ENCODE measurements at regions not wholly inside any gene's neighbourhood (a gene's known extent, or its start where the extent isn't known, plus 50 kb on each side); places are given as distances from the start of the nearest gene placed in this dataset.
A peak's percentile ranks its signal among the peaks of the same experiment; 100 is the strongest.

DNA sequence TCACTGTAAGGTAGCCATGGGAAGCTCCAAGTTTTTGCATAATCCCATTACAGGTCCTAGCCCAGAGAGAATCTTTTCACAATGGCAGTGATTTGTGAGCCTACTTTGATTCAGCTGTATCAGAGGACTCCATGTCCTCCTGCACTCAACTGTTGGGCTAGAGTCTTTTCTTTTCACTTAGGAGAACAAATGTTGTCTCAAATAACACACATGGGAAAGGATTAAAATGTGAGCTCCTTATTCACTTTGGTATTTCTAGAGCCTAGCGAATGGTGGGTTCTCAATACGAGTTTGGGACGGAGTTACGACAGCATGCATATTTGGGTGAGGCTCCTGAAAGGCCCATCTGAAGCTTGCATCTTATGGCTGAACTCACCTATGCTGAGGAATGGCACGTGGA is 183.5 kb upstream of the STEAP4 start:
- no peak for DNase-seq (ENCODE audit: low read depth)
- TF ChIP-seq, protein P1, sequence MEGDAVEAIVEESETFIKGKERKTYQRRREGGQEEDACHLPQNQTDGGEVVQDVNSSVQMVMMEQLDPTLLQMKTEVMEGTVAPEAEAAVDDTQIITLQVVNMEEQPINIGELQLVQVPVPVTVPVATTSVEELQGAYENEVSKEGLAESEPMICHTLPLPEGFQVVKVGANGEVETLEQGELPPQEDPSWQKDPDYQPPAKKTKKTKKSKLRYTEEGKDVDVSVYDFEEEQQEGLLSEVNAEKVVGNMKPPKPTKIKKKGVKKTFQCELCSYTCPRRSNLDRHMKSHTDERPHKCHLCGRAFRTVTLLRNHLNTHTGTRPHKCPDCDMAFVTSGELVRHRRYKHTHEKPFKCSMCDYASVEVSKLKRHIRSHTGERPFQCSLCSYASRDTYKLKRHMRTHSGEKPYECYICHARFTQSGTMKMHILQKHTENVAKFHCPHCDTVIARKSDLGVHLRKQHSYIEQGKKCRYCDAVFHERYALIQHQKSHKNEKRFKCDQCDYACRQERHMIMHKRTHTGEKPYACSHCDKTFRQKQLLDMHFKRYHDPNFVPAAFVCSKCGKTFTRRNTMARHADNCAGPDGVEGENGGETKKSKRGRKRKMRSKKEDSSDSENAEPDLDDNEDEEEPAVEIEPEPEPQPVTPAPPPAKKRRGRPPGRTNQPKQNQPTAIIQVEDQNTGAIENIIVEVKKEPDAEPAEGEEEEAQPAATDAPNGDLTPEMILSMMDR (IDR thresholded peaks at IDR 0.05; ENCODE audit: insufficient read depth, low read depth, low read length, missing control alignments), result no peak

DNA sequence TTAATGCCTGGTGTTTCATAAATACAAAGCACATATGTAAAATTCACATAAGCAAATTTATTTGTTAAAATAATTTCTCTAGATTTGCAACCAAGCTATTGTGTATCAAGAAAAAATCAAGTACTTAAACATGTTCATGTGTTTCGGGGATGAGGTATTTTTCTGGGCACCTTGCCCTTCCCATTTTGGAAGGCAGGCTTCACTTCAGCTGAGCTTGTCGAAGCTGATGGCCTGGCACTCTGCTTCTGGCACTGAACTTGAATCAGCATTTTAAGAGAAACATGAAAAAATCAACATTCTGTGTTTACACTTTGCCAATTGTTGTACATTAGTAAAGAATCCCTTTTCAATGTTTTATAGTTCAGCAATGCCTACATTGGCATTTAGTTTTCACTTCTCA is 179.1 kb upstream of the STEAP4 start:
- no peak for DNase-seq (ENCODE audit: low read depth)
- H3K4me3 ChIP-seq (ENCODE audit: low read length), result no peak overlapping the region
- TF ChIP-seq, protein P1 (IDR thresholded peaks at IDR 0.05; ENCODE audit: insufficient read depth, low read depth, low read length, missing control alignments), result no peak

More for the DNA sequence above, 183.5 kb upstream of the STEAP4 start:
- H3K4me3 ChIP-seq (ENCODE audit: low read length), result no peak overlapping the region

DNA sequence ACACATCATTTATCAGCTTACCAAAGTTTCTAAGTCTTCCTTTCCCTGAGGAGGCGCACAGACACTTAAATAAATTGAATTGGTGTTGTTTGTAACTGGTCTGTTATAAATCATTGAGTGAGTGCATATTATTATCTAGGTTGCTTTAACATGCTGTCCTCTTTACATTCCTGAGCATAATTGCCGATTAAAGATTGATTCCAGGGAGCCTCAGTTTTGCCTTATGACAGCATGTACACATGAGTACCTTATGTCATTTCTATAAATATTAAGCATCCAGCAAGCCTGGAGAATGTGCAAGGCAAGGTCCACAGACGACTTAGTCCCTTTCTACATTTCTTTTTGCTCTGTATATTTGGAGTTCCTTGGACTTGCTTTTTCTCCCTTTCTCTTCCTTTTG is 177.9 kb upstream of the STEAP4 start:
- DNase-seq (ENCODE audit: low read depth), result no peak
- TF ChIP-seq, protein P1 (IDR thresholded peaks at IDR 0.05; ENCODE audit: insufficient read depth, low read depth, low read length, missing control alignments), result no peak
- H3K4me3 ChIP-seq (ENCODE audit: low read length), result no peak overlapping the region

DNA sequence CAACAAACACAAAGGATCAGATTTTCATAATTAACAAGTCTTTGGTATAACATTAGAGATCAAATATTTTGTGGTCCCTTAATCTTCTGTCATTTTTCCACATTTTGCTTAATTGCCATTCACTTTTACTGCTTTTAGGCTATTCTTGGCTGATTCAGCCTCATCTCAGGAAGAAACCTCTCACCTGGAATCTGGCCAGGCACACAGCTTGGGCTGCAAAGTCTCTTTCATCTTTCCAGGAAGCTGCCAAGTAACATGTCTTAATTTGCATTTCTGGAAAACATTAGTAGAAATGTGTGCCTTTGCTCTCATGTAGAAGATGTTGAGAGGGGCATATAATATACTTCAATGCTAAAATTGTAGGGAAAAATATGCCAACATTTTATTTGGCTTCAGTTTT is 174.2 kb upstream of the STEAP4 start:
- no peak overlapping the region for H3K4me3 ChIP-seq (ENCODE audit: low read length)
- TF ChIP-seq, protein P1 (IDR thresholded peaks at IDR 0.05; ENCODE audit: insufficient read depth, low read depth, low read length, missing control alignments), result no peak
- DNase-seq (ENCODE audit: low read depth), result peak; percentile 9

DNA sequence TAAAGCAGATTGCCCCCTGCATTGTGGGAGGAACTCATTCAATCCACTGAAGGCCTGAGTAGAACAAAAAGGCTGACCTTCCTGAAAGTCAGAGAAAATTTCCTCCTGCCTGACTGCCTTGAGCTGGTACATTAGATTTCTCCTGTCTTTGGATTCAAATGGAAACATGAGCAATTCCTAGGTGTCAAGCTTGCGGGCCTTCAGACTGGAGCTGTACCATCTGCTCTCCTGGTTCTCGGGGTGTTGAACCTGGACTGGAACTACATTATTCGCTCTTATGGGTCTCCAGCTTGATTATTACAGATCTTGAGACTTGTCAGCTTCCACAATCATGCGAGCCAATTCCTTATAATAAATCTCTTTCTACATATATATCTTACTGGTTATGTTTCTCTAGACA is 173.6 kb upstream of the STEAP4 start:
- TF ChIP-seq, protein P1 (IDR thresholded peaks at IDR 0.05; ENCODE audit: insufficient read depth, low read depth, low read length, missing control alignments), result no peak
- no peak overlapping the region for H3K4me3 ChIP-seq (ENCODE audit: low read length)
- no peak for DNase-seq (ENCODE audit: low read depth)

DNA sequence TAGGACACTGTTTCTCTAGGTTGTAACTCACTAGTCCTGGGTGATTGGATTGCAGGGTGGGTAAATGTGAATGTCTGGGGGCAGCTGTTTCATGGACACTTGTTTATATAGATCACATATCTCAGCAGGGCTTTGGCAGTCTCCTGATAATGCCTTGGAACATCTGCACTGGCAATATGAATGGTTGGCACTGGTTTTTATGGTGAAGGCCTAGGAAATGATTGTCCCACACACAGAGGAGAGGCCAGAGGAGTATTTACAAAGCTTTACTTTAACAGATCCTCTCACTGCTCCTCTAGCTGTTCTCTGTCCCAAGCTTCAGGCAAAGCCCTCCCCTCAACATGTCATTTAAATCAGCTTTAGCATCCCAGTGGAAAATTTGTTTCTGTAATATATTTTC is 171.3 kb upstream of the STEAP4 start:
- no peak for DNase-seq (ENCODE audit: low read depth)
- no peak overlapping the region for H3K4me3 ChIP-seq (ENCODE audit: low read length)
- TF ChIP-seq, protein P1 (IDR thresholded peaks at IDR 0.05; ENCODE audit: insufficient read depth, low read depth, low read length, missing control alignments), result no peak

DNA sequence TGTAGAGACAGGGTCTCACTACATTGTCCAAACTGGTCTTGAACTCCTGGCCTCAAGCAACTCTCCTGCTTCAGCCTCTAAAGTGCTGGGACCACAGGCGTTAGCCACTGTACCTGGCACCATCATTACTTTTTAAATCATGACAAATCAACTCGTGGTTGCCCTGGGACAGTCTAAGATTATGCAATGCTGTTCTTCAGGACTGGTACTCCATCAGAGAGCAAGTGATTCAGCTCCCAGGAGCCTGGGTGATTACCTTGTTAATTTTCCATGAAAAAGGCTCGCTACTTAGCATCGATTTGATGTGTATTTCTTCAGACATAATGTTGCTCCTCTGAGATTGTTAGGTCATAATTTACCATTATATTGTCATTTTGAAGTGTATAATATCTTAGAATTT is 158.9 kb upstream of the STEAP4 start:
- H3K4me3 ChIP-seq (ENCODE audit: low read length), result no peak overlapping the region
- TF ChIP-seq, protein P1 (IDR thresholded peaks at IDR 0.05; ENCODE audit: insufficient read depth, low read depth, low read length, missing control alignments), result no peak
- DNase-seq (ENCODE audit: low read depth), result peak; percentile 61

Data from epithelial cell of esophagus (primary cell).